ENCODE measurements at regions not wholly inside any gene's neighbourhood (a gene's known extent, or its start where the extent isn't known, plus 50 kb on each side); places are given as distances from the start of the nearest gene placed in this dataset.

- TF ChIP-seq, protein P1, sequence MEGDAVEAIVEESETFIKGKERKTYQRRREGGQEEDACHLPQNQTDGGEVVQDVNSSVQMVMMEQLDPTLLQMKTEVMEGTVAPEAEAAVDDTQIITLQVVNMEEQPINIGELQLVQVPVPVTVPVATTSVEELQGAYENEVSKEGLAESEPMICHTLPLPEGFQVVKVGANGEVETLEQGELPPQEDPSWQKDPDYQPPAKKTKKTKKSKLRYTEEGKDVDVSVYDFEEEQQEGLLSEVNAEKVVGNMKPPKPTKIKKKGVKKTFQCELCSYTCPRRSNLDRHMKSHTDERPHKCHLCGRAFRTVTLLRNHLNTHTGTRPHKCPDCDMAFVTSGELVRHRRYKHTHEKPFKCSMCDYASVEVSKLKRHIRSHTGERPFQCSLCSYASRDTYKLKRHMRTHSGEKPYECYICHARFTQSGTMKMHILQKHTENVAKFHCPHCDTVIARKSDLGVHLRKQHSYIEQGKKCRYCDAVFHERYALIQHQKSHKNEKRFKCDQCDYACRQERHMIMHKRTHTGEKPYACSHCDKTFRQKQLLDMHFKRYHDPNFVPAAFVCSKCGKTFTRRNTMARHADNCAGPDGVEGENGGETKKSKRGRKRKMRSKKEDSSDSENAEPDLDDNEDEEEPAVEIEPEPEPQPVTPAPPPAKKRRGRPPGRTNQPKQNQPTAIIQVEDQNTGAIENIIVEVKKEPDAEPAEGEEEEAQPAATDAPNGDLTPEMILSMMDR (conservative IDR thresholded peaks at IDR 0.05; ENCODE audit: low read length): no peak
- TF ChIP-seq EZH2phosphoT487 (IDR thresholded peaks at IDR 0.05; ENCODE audit: borderline replicate concordance): no peak
Observed at GRCh38 chr1:177556163-177556562, 385.4 kb downstream of the BRINP2 start.
